Right ventricle myocardium superior (tissue), 1 donor: ENCODE measurements at regions not wholly inside any gene's neighbourhood (a gene's known extent, or its start where the extent isn't known, plus 50 kb on each side); places are given as distances from the start of the nearest gene placed in this dataset.
A peak's percentile ranks its signal among the peaks of the same experiment; 100 is the strongest.

Source experiments
- ATAC-seq: fragments of 200-7000 bp; cut with Tn5 transposase; one replicate; pipeline ENCODE4 v1.9.1; 2020; ENCODE audit warnings: mild to moderate bottlenecking; ENCODE audit not compliant: poor library complexity
- DNase-seq: peaks from one replicate; pipeline ENCODE4 v3.0.0-alpha.2; 2020
- intact Hi-C: fragments of 100-400 bp; cut with DNase I; formaldehyde crosslinking; loops from one replicate; pipeline ENCODE4 v1.11.2; 2022
- donor health status: DM: no; HTN: yes; CAD: no; lungs with severe emphysema.

GRCh38 chr6:22666586-22666985 lies 97.2 kb downstream of the HDGFL1 start:
- intact Hi-C loops: no loop called here
- no peak for ATAC-seq
- DNase-seq: no peak

GRCh38 chr6:22667855-22668254 lies 98.5 kb downstream of the HDGFL1 start:
- intact Hi-C loops: no loop called here
- DNase-seq: no peak
- ATAC-seq: peak; percentile 80

GRCh38 chr6:22668307-22668706 lies 98.9 kb downstream of the HDGFL1 start:
- intact Hi-C loops: no loop called here
- peak; percentile 50 for DNase-seq

GRCh38 chr6:22668717-22669116 lies 99.4 kb downstream of the HDGFL1 start:
- intact Hi-C loops: no loop called here
- ATAC-seq: peak; percentile 58

More at GRCh38 chr6:22668307-22668706, 98.9 kb downstream of the HDGFL1 start:
- ATAC-seq: peak; percentile 97

GRCh38 chr6:22670605-22671004 lies 101.2 kb downstream of the HDGFL1 start:
- ATAC-seq (no peak), DNase-seq (no peak)
- intact Hi-C loops: no loop called here

More at GRCh38 chr6:22668717-22669116, 99.4 kb downstream of the HDGFL1 start:
- no peak for DNase-seq

- ATAC-seq: no peak
- intact Hi-C loops: no loop called here
- no peak for DNase-seq
These were observed 104.1 kb downstream of the HDGFL1 start for GRCh38 chr6:22673474-22673873.

- intact Hi-C loops: no loop called here
- ATAC-seq: no peak
These were observed 111.6 kb downstream of the HDGFL1 start for GRCh38 chr6:22680950-22681349.

GRCh38 chr6:22681761-22682160 lies 112.4 kb downstream of the HDGFL1 start:
- intact Hi-C loops: no loop called here
- DNase-seq (no peak), ATAC-seq (no peak)

More at GRCh38 chr6:22680950-22681349, 111.6 kb downstream of the HDGFL1 start:
- no peak for DNase-seq

- no peak for ATAC-seq
- no peak for DNase-seq
- intact Hi-C loops: no loop called here
These were observed 113.6 kb downstream of the HDGFL1 start for GRCh38 chr6:22682979-22683378.

GRCh38 chr6:22690446-22690845 lies 121.1 kb downstream of the HDGFL1 start:
- ATAC-seq: no peak
- intact Hi-C loops: no loop called here
- DNase-seq: no peak

- ATAC-seq (no peak), DNase-seq (no peak)
- intact Hi-C loops: no loop called here
These were observed 124.8 kb downstream of the HDGFL1 start for GRCh38 chr6:22694092-22694724.

GRCh38 chr6:22696481-22696880 lies 127.1 kb downstream of the HDGFL1 start:
- intact Hi-C loops: no loop called here
- ATAC-seq (no peak), DNase-seq (no peak)

GRCh38 chr6:22697306-22697705 lies 127.9 kb downstream of the HDGFL1 start:
- intact Hi-C loops: no loop called here
- DNase-seq (no peak), ATAC-seq (no peak)

- intact Hi-C loops: no loop called here
- ATAC-seq: no peak
- DNase-seq: no peak
These were observed 129.8 kb downstream of the HDGFL1 start for GRCh38 chr6:22699151-22699550.

- DNase-seq (no peak), ATAC-seq (no peak)
- intact Hi-C loops: no loop called here
These were observed 137.3 kb downstream of the HDGFL1 start for GRCh38 chr6:22706651-22707050.

- intact Hi-C loops: no loop called here
- no peak for DNase-seq
- ATAC-seq: peak; percentile 63
These were observed 139.1 kb downstream of the HDGFL1 start for GRCh38 chr6:22708469-22708868.

- intact Hi-C loops: no loop called here
- ATAC-seq: peak; percentile 60
- DNase-seq: no peak
These were observed 140.4 kb downstream of the HDGFL1 start for GRCh38 chr6:22709803-22710202.

GRCh38 chr6:22716721-22717120 lies 147.4 kb downstream of the HDGFL1 start:
- ATAC-seq: no peak
- intact Hi-C loops: no loop called here
- no peak for DNase-seq

- ATAC-seq (no peak), DNase-seq (no peak)
- intact Hi-C loops: no loop called here
These were observed 148.5 kb downstream of the HDGFL1 start for GRCh38 chr6:22717915-22718314.

GRCh38 chr6:22722913-22723312 lies 153.5 kb downstream of the HDGFL1 start:
- ATAC-seq (no peak), DNase-seq (no peak)
- intact Hi-C loops: no loop called here

- intact Hi-C loops: no loop called here
These were observed 157.6 kb downstream of the HDGFL1 start for GRCh38 chr6:22726966-22727365.

More at GRCh38 chr6:22726966-22727365, 157.6 kb downstream of the HDGFL1 start:
- DNase-seq: no peak
- ATAC-seq: no peak
